ENCODE measurements at regions not wholly inside any gene's neighbourhood (a gene's known extent, or its start where the extent isn't known, plus 50 kb on each side); places are given as distances from the start of the nearest gene placed in this dataset.

GRCh38 chr3:80263260-80263659, 495.5 kb upstream of the ROBO1 start:
- no peak for DNase-seq

GRCh38 chr3:80261082-80261481, 493.3 kb upstream of the ROBO1 start:
- DNase-seq: no peak

- no peak for DNase-seq
Observed at GRCh38 chr3:80259736-80260135, 491.9 kb upstream of the ROBO1 start.

GRCh38 chr3:80252113-80252512, 484.3 kb upstream of the ROBO1 start:
- DNase-seq: no peak

- DNase-seq: no peak
Observed at GRCh38 chr3:80247766-80248165, 480.0 kb upstream of the ROBO1 start.

GRCh38 chr3:80244390-80244789, 476.6 kb upstream of the ROBO1 start:
- no peak for DNase-seq

GRCh38 chr3:80241791-80242190, 474.0 kb upstream of the ROBO1 start:
- no peak for DNase-seq

GRCh38 chr3:80239301-80239700, 471.5 kb upstream of the ROBO1 start:
- DNase-seq: no peak

- no peak for DNase-seq
Observed at GRCh38 chr3:80238606-80239005, 470.8 kb upstream of the ROBO1 start.

- DNase-seq: no peak
Observed at GRCh38 chr3:80238152-80238551, 470.4 kb upstream of the ROBO1 start.

GRCh38 chr3:80234706-80235105, 466.9 kb upstream of the ROBO1 start:
- DNase-seq: no peak

GRCh38 chr3:80233576-80233975, 465.8 kb upstream of the ROBO1 start:
- DNase-seq: no peak

GRCh38 chr3:80232760-80233159, 465.0 kb upstream of the ROBO1 start:
- DNase-seq: no peak

GRCh38 chr3:80230962-80231361, 463.2 kb upstream of the ROBO1 start:
- DNase-seq: no peak

- no peak for DNase-seq
Observed at GRCh38 chr3:80227216-80227615, 459.4 kb upstream of the ROBO1 start.

- DNase-seq: no peak
Observed at GRCh38 chr3:80215191-80215590, 447.4 kb upstream of the ROBO1 start.

- DNase-seq: no peak
Observed at GRCh38 chr3:80213086-80213485, 445.3 kb upstream of the ROBO1 start.

- DNase-seq: no peak
Observed at GRCh38 chr3:80192936-80193335, 425.1 kb upstream of the ROBO1 start.

- DNase-seq: no peak
Observed at GRCh38 chr3:80190051-80190450, 422.3 kb upstream of the ROBO1 start.

- no peak for DNase-seq
Observed at GRCh38 chr3:80187981-80188380, 420.2 kb upstream of the ROBO1 start.

GRCh38 chr3:80159990-80160506, 392.2 kb upstream of the ROBO1 start:
- no peak for DNase-seq

GRCh38 chr3:80158332-80158731, 390.5 kb upstream of the ROBO1 start:
- DNase-seq: no peak

GRCh38 chr3:80157546-80157945, 389.7 kb upstream of the ROBO1 start:
- no peak for DNase-seq

GRCh38 chr3:80152692-80153091, 384.9 kb upstream of the ROBO1 start:
- no peak for DNase-seq

GRCh38 chr3:80142714-80143113, 374.9 kb upstream of the ROBO1 start:
- no peak for DNase-seq

GRCh38 chr3:80141557-80141956, 373.8 kb upstream of the ROBO1 start:
- no peak for DNase-seq
